GM08714 (cell line): ENCODE measurements at regions not wholly inside any gene's neighbourhood (a gene's known extent, or its start where the extent isn't known, plus 50 kb on each side); places are given as distances from the start of the nearest gene placed in this dataset.
"Not testable (repeated sequence)": the region's sequence is repeated elsewhere in the genome, so short reads cannot be mapped to it uniquely, and the experiment has no call there.

Source experiments
- H3K4me3 ChIP-seq: fragments of 200-500 bp; sonication (Bioruptor generic); 2 replicates; pipeline ENCODE4 v1.5.1; 2014; ENCODE audit warnings: mild to moderate bottlenecking, low read length, inconsistent platforms
- ZNF274 ChIP-seq: IDR thresholded peaks from 2 replicates; pipeline ENCODE4 v1.6.1; 2012; ENCODE audit warnings: mild to moderate bottlenecking, low read depth, low read length

DNA sequence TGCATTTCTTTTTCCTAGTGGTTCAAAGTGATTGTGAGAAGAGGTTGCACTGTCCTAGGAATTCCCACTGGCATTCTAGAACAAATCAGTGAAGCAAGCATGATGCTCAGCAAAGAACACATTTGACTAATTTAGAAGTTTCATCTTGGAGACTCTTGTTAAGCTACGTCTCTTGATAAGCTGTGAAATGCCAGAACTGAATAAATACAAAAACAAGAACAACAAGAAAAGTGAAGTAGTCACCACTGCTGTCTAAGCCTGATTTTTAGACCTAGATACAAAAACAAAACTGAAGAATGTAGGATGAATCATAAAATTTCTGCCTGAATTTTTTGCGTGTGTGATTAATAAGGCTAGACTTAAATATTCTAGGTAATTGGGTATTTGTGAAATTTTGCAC lies 1162.4 kb downstream of the TUSC7 start:
- no peak overlapping the region for H3K4me3 ChIP-seq
- no peak for TF ChIP-seq ZNF274

GRCh38 chr3:117872594-117873248 lies 1161.9 kb downstream of the IGSF11 start:
- H3K4me3 ChIP-seq: not testable (repeated sequence)

- TF ChIP-seq ZNF274: no peak
- H3K4me3 ChIP-seq: no peak overlapping the region
Measured at GRCh38 chr3:117873249-117873600, 1161.4 kb downstream of the IGSF11 start.

DNA sequence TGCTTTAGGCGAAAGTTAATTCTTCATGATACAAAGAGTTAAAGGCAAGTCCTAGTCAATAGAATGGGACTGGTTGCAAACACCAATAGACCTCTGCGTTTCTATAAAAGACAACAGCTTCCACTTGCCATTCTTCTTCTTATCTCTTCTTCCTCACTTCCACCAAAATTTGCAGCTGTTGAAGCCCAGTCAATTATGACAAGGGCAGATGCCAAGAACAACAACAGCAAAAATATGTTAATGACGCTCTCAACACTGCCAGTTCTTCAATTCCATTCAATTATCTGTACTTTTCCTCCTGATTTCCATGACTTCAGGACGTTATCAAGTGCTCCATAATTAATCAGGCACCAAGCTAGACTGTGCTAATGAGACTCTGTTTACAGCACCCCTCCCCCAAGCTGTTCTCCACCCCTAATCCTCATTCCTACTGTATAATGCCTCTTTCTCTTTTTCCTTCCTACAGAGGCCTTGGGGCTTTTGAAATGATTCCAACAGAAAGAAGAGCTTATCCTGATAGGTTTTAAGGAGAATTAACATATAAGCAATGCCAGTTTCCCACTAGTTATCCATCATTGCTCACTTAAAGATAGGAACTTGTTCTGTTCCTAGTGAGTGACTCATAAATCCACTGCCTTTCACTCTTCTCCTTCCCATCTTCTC lies 1160.5 kb downstream of the IGSF11 start:
- no peak for TF ChIP-seq ZNF274
- no peak overlapping the region for H3K4me3 ChIP-seq

DNA sequence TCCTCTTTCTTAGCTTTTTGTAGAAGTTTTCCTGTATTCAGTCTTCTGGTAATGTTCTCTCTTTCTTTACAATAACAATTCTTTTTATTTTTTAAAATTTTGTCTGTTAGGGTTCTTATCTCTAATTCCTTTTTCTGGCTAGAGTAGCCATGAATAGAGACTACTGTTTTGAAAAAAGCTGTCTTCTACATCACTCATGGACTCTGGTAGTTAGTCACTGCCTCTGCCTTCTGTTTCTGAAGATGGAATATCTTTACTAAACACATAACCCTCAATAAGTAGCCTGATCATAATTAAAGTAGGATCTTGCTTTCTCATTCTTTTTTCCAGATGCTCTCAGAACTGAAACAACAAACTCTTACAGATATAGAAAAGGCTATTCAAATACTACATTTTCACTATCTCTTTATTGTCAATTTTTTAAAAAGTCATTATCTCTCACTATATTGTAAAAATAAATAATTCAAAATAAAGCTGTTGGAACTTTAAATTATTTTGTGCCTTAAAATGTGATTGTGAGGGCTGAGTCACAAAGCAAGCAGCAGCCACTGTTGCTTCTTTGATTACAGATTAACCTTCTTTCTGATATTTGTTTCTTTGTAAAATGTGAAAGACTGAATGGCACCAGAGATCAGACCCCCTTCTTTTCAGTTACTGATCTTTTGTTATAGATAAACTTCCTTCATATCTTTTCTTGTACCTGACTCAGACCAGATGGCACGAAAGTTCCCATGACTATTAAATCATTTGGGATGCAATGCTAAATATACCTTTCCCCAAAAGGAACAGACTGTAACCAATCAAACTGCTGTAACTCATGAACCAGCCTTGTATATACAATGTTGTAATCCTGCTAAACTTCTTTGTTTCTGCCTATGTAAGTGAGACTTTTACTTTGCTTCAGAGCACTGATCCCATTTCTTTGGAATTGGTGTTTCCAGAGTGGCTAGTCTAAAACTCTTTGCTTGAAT lies 1159.5 kb downstream of the IGSF11 start:
- TF ChIP-seq ZNF274: no peak

GRCh38 chr3:117875887-117876286 lies 1158.8 kb downstream of the IGSF11 start:
- TF ChIP-seq ZNF274: no peak
- no peak overlapping the region for H3K4me3 ChIP-seq

More for the DNA sequence above, 1159.5 kb downstream of the IGSF11 start:
- no peak overlapping the region for H3K4me3 ChIP-seq

- no peak for TF ChIP-seq ZNF274
- no peak overlapping the region for H3K4me3 ChIP-seq
Measured at GRCh38 chr3:117880638-117881037, 1154.0 kb downstream of the IGSF11 start.

DNA sequence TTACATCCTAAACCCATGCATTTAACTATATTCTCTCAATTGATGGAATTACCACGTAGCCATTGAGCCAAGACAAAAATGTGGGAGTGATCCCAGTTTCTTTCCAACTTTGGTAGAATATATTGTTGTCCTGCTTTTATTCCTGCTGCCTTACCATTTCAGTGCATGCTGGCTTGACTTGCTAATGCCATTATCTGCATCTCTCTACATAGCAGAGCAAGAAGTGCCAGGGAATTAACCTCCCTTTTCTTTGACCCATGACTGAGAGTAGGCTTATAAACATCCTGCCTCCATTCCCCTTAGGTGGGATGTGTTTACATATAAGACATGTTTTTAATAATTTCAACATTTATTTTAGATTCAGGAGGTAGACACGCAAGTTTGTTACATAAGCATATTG lies 1153.4 kb downstream of the IGSF11 start:
- no peak overlapping the region for H3K4me3 ChIP-seq
- TF ChIP-seq ZNF274: no peak

- no peak for TF ChIP-seq ZNF274
- 0 out of 2 replicates have a peak overlapping the region, but pooled peaks have one; percentile 28 for H3K4me3 ChIP-seq
Measured at GRCh38 chr3:117885011-117885441, 1149.6 kb downstream of the IGSF11 start.

GRCh38 chr3:117886147-117886546 lies 1148.5 kb downstream of the IGSF11 start:
- no peak overlapping the region for H3K4me3 ChIP-seq
- TF ChIP-seq ZNF274: no peak

GRCh38 chr3:117887031-117887430 lies 1147.6 kb downstream of the IGSF11 start:
- TF ChIP-seq ZNF274: no peak
- no peak overlapping the region for H3K4me3 ChIP-seq

- TF ChIP-seq ZNF274: no peak
- no peak overlapping the region for H3K4me3 ChIP-seq
Measured at GRCh38 chr3:117887901-117888300, 1146.7 kb downstream of the IGSF11 start.

DNA sequence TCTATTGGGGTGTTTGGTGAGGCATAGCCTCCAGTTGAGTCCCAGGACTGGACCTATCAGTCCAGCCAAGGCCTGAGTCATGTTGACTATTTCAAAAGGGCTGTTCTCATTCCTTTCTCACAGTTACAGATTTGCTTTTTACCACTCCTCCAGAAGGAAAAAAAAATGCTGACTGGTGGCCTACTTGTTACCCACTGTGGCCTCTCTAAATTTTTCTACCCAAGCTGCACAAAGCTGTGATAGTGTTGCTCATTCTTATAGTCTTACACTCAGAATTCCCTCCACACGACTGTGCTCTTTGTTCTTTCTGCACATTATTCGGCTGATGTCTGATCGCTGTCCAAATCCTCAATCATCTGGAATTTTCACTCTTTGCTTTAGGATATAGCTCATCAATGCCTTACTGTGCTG lies 1142.2 kb downstream of the IGSF11 start:
- no peak for TF ChIP-seq ZNF274
- no peak overlapping the region for H3K4me3 ChIP-seq

- no peak for TF ChIP-seq ZNF274
Measured at GRCh38 chr3:117893001-117893400, 1141.6 kb downstream of the IGSF11 start.

More at GRCh38 chr3:117893001-117893400, 1141.6 kb downstream of the IGSF11 start:
- no peak overlapping the region for H3K4me3 ChIP-seq
